Endothelial cell of umbilical vein (primary cell): ENCODE measurements at regions not wholly inside any gene's neighbourhood (a gene's known extent, or its start where the extent isn't known, plus 50 kb on each side); places are given as distances from the start of the nearest gene placed in this dataset.

Source experiments
- BruUV-seq: library from RNA; stranded (reverse); fragments of 400-500 nt; replicated peaks from 2 replicates; lab custom pipeline; 2021; lab: Mats Ljungman, UMichigan
- CTCF ChIA-PET: fragments of 300-600, 350-600 bp; sonication (Branson Sonifier 250); formaldehyde crosslinking; loops from one replicate; lab custom pipeline; 2021; ENCODE audit warnings: antibody characterized with exemption, inconsistent platforms; lab: Charles Lee
- POLR2A ChIA-PET: fragments of 300-600, 350-600 bp; sonication (Branson Sonifier 250); formaldehyde crosslinking; loops from one replicate; lab custom pipeline; 2021; ENCODE audit warnings: antibody characterized with exemption, inconsistent platforms; lab: Charles Lee
- DNase-seq: peaks from one replicate; pipeline ENCODE4 v3.0.0-alpha.2; 2011; ENCODE audit warnings: low read depth, low spot score
- FAIRE-seq: peaks from 2 replicates; lab custom pipeline; 2011; peaks lifted over from hg19 to GRCh38; lab: Jason Lieb, UNC
- H2AFZ ChIP-seq: 2 replicates; pipeline ENCODE4 v1.6.0; 2012; ENCODE audit warnings: low read depth, low read length, control low read depth, inconsistent platforms
- H3K27ac ChIP-seq: 2 replicates; pipeline ENCODE4 v1.5.1; 2011; ENCODE audit warnings: low read depth, mild to moderate bottlenecking, control low read depth, low read length, moderate library complexity; ENCODE audit not compliant: insufficient read depth
- H3K27me3 ChIP-seq, 2 experiments: 2 replicates each; pipeline versions ENCODE4 v1.6.0 to v1.6.1; 2011; ENCODE audit warnings: low read length in 2 of 2, mixed read lengths in 1 of 2; ENCODE audit not compliant: control insufficient read depth in 2 of 2, insufficient read depth in 2 of 2
- H3K36me3 ChIP-seq, 2 experiments: 2 replicates in 1 of 2; 3 replicates in 1 of 2; pipeline ENCODE4 v1.5.1; 2011; ENCODE audit warnings: low read length in 2 of 2, mild to moderate bottlenecking in 1 of 2, moderate library complexity in 1 of 2; ENCODE audit not compliant: control insufficient read depth in 2 of 2, insufficient read depth in 2 of 2; ENCODE audit errors: extremely low read depth in 1 of 2
- H3K4me1 ChIP-seq: 3 replicates; pipeline ENCODE4 v1.5.1; 2011; ENCODE audit warnings: mild to moderate bottlenecking, low read length; ENCODE audit not compliant: control insufficient read depth, insufficient read depth; ENCODE audit errors: extremely low read depth
- H3K4me2 ChIP-seq: 2 replicates; pipeline ENCODE4 v1.6.1; 2011; ENCODE audit warnings: low read length, control low read depth, mixed read lengths; ENCODE audit not compliant: insufficient read depth
- H3K4me3 ChIP-seq, 3 experiments: fragments of 200-600 bp in 1 of 3; sonication (generic), shearing (Covaris generic) in 1 of 3; replicated peaks in 1 of 3; 2 replicates each; pipeline ENCODE4 v1.5.1; 2011 to 2016; ENCODE audit warnings: control low read depth in 3 of 3, low read length in 3 of 3, mild to moderate bottlenecking in 2 of 3, inconsistent platforms in 1 of 3, low read depth in 1 of 3, moderate library complexity in 1 of 3; ENCODE audit not compliant: insufficient read depth in 1 of 3
- H3K79me2 ChIP-seq: 2 replicates; pipeline ENCODE4 v1.6.0; 2012; ENCODE audit warnings: low read length, inconsistent platforms; ENCODE audit not compliant: control insufficient read depth, insufficient read depth
- H3K9ac ChIP-seq: replicated peaks from 2 replicates; pipeline ENCODE3; 2011; ENCODE audit warnings: low read length, control low read depth; ENCODE audit not compliant: insufficient read depth; ENCODE audit errors: extremely low read depth
- H3K9me1 ChIP-seq: replicated peaks from 3 replicates; pipeline ENCODE4 v1.6.0; 2011; ENCODE audit warnings: mild to moderate bottlenecking, low read length; ENCODE audit not compliant: control insufficient read depth, insufficient read depth; ENCODE audit errors: extremely low read depth
- H3K9me3 ChIP-seq: replicated peaks from 2 replicates; pipeline ENCODE4 v1.5.1; 2012; ENCODE audit warnings: low read length, inconsistent platforms; ENCODE audit not compliant: control insufficient read depth, insufficient read depth
- H4K20me1 ChIP-seq: replicated peaks from 2 replicates; pipeline ENCODE3; 2011; ENCODE audit warnings: mild to moderate bottlenecking, low read length; ENCODE audit not compliant: control insufficient read depth, insufficient read depth; ENCODE audit errors: extremely low read depth
- CTCF ChIP-seq, 2 donors: IDR thresholded peaks; 1 replicate in 1 of 2; 2 replicates in 1 of 2; pipeline ENCODE4 v1.5.1; 2011; ENCODE audit warnings: low read length in 2 of 2, mild to moderate bottlenecking in 2 of 2, moderate library complexity in 2 of 2, control low read depth in 1 of 2, inconsistent platforms in 1 of 2, low read depth in 1 of 2; ENCODE audit not compliant: insufficient read depth in 1 of 2; ENCODE audit errors: extremely low read depth in 1 of 2
- EZH2 ChIP-seq: IDR thresholded peaks from 2 replicates; pipeline ENCODE4 v1.6.1; 2012; ENCODE audit warnings: borderline replicate concordance, low read depth, mild to moderate bottlenecking, moderate library complexity, low read length, inconsistent platforms; ENCODE audit not compliant: severe bottlenecking
- FOS ChIP-seq: IDR thresholded peaks from 2 replicates; pipeline ENCODE4 v1.6.1; 2011; ENCODE audit warnings: mild to moderate bottlenecking, low read length, moderate library complexity, borderline replicate concordance; ENCODE audit not compliant: insufficient read depth
- GATA2 ChIP-seq: IDR thresholded peaks from 2 replicates; pipeline ENCODE4 v1.7.0; 2011; ENCODE audit warnings: low read depth, mild to moderate bottlenecking, moderate library complexity, mixed read lengths, low read length; ENCODE audit not compliant: insufficient read length, insufficient read depth
- JUN ChIP-seq: IDR thresholded peaks from 2 replicates; pipeline ENCODE4 v1.6.1; 2011; ENCODE audit warnings: borderline replicate concordance, low read depth; ENCODE audit not compliant: insufficient read length, insufficient read depth
- MYC ChIP-seq: IDR thresholded peaks from one replicate; pipeline ENCODE4 v1.6.1; 2011; ENCODE audit warnings: mild to moderate bottlenecking, low read depth, low read length
- POLR2A ChIP-seq: IDR thresholded peaks from 2 replicates; pipeline ENCODE4 v1.6.1; 2012; ENCODE audit warnings: low read depth, mild to moderate bottlenecking, control low read depth, low read length
- POLR2AphosphoS5 ChIP-seq: IDR thresholded peaks from 2 replicates; pipeline ENCODE4 v1.6.1; 2012; ENCODE audit warnings: low read depth, mild to moderate bottlenecking, control low read depth, low read length, moderate library complexity; ENCODE audit not compliant: insufficient read depth
- dilution Hi-C: fragments of 300-500 bp; cut with MboI; formaldehyde crosslinking; loops from one replicate; pipeline ENCODE4 v1.15.0; 2019; ENCODE audit warnings: low sequenced_read_pairs; ENCODE audit not compliant: extremely low pct_ligation_motif_present
- intact Hi-C: fragments of 100-400 bp; cut with micrococcal nuclease; formaldehyde crosslinking; loops from one replicate; pipeline ENCODE4 v1.10.0; 2022

- no peaks in the 10 kb centered on the region for H4K20me1 ChIP-seq
- no peaks in the 10 kb centered on the region for H3K79me2 ChIP-seq
- intact Hi-C loops (no loop called here), dilution Hi-C loops (no loop called here)
- H2AFZ ChIP-seq: no peak overlapping the region
- H3K9me3 ChIP-seq: no peaks in the 10 kb centered on the region
- H3K27me3 ChIP-seq: no peaks in the 10 kb centered on the region
- H3K4me2 ChIP-seq: no peak overlapping the region
- no peaks in the 10 kb centered on the region for H3K9me1 ChIP-seq
- BruUV-seq: no TSS peak
- H3K9ac ChIP-seq: no peak overlapping the region
- H3K36me3 ChIP-seq: no peaks in the 10 kb centered on the region
- FAIRE-seq (no peak), DNase-seq (no peak)
- H3K4me3 ChIP-seq: no peak overlapping the region
- ChIA-PET POLR2A (no interaction called here), CTCF (no interaction called here)
- no peak for TF ChIP-seq MYC
- no peak for TF ChIP-seq POLR2A
- TF ChIP-seq GATA2: no peak
- no peak for TF ChIP-seq FOS
- no peak for TF ChIP-seq EZH2
- no peak for TF ChIP-seq POLR2AphosphoS5
- no peak for TF ChIP-seq CTCF (IDR thresholded peaks at IDR 0.05; ENCODE audit: extremely low read depth in 1 of 2, insufficient read depth in 1 of 2, low read depth in 1 of 2, low read length in 2 of 2)
- TF ChIP-seq JUN: no peak
- H3K4me1 ChIP-seq: no peaks in the 10 kb centered on the region
- H3K27ac ChIP-seq: no peak overlapping the region
These were observed 280.2 kb upstream of the FOXQ1 start for GRCh38 chr6:1031720-1032119.
